DMS53 treated with DMSO at 0.1 percent for 48 hours (cell line): ENCODE measurements at regions not wholly inside any gene's neighbourhood (a gene's known extent, or its start where the extent isn't known, plus 50 kb on each side); places are given as distances from the start of the nearest gene placed in this dataset.
"Not testable (repeated sequence)": the region's sequence is repeated elsewhere in the genome, so short reads cannot be mapped to it uniquely, and the experiment has no call there.

Experiments used
- DNase-seq: peaks from one replicate; lab custom pipeline; 2025; ENCODE audit not compliant: unreplicated experiment; lab: John Stamatoyannopoulos, UW

DNA sequence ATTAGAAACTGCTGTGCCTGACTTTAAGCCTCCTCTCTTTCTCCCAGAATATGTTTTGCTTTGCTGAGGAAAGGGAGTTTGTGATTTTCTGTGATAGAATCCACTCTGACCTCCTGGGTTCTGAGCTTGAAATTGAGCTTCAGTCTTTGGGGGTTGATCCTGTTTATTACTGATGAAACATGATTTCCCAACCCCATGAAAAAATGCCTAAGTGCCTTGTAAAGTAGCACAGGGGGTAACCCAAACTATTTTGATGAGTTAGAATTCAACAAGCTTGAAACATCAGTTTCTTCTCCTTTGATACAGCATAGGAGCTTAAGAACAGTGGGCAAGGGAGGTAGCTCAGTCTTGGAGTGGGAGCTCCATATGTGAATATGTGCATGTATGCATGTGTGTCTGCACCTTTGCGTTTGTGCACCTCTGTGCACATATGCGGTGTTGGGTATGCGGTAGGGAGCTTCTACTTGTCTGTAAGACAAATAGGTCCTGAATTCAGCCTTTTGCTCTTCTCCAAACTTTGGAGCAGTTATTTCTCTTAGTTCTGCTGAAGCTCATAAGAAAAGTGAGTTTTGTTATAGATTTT lies 364.6 kb downstream of the OSR1 start:
- DNase-seq, result no peak

DNA sequence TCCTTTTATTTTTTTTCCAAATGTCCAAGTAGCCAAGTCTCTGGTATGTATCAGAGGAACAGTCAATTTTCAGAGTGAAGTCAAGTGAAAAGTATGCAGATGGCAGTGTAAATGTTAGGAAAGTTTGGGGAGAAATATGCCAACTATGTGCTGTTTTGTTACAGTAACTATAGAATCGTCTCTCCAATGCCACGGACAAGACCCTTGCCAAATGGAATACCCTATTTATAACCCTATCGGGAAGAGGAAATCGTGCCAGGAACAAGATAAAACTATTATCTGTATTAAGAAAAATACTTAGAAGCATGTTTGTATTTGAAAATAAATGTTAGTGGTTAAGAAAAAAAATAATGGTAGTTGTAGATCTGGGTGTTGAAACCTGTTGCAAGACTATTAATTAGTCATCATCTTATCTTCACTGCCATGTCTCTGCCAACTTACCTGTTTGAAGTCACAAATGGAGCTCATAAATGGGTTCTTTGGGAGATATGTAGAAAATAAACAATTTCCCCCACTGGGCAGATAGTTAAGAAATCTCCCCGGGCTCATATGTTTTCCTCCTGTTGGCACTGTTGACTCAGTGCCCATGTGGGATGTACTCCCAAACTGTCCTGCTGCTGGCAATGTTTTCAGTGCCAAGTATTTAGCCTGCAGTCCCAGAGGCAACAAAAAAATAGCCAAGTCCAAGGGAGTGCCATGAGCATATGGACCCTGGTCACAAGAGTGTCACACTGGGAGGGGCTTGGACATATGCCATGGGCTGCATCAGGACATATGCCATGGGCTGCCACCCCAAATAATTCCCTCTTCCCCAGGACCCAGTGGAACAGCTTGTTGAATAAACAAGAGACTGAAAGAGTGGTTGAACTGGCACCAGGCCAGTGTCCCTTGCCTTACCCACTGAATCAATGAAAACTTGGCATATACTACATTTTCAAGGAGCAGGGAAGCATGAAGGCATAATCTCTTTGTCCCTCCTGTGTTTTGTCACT lies 366.9 kb downstream of the OSR1 start:
- peak; percentile 33 for DNase-seq

DNA sequence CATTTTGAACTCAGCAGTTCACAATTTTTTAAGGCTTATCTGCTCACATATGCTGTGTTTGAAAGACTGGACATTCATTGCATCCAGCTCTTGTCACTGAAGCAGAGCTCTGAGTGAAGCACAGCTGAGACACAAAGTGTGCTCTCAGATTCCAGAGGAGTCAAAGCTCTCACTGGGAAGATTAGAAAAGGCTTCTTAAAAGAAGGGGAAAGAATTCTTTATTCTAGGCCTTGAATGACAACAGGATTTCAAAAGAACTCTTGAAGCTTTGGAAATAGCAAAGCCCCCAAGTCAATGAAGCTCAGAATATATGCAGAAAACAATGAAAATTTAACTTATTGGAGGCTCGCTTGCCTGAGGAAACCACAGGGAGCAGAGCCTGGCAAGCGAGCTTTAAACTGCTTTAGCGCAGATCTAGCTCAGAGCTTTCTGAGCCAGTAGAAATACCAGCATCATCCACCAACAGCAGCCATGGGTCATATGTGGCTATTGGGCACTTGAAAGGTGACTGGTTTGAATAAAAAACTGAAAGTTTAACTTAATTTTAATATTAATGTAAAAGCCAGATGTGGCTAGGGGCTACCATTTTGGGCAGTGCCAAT lies 369.7 kb downstream of the OSR1 start:
- DNase-seq, result no peak

DNA sequence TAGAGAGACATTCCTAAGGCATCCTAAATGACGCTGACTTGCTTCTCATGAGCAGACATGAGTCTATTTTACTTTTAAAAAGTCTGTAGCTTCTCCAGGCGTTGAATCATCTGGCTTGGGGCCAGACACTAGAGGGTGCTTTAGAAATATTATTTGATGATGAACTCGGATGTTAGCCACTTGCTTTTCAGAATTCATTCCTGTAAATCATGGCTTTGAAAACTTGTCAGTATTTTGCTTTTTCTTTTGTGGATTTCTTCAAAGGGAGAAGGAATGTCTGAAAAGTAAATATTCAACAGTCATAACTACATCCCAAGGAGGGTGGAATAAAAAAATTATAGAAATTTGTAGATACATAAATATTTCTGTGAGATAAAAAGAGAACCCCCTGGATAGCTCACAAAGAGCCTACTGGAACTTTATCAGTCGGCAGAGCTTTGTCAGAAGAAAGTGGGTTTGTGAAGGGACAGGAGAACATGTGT lies 370.8 kb downstream of the OSR1 start:
- DNase-seq, result peak; percentile 59

DNA sequence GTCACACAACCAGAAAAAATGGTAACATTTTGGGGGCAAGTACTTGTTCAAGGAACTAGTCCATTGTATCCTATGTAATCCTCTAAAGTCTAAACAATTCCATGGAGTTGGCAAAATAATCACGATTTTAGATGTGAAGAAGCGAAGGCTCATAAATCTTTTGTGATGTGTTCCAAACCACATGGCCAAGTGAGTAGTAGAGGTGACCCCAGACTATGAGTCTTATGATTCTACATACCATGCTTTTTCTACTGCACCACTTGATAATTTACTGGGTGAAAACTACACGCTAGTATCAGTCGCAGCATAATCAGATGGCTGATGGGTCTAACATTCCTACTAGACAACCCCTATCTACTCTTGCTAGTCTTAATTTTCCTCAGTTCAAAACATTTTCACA lies 371.4 kb downstream of the OSR1 start:
- DNase-seq, result no peak

DNA sequence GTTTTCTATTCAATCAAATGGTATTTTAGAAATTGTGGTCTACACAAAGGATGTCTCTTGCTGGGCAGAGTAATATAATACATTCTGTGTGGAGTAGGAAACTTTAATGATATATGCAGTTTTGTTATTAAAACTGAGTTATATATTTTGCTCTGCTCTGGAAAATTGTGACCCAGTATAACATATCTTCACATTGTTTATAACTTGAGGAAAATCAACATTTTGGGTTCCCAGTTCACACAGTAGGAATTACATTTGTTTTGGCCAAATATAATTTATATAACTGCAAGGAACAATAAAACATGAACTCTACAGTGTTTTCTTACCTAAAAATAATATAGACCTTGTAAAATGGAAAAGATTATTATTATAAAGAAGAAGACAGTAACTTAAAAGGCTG lies 372.4 kb downstream of the OSR1 start:
- DNase-seq, result no peak

DNA sequence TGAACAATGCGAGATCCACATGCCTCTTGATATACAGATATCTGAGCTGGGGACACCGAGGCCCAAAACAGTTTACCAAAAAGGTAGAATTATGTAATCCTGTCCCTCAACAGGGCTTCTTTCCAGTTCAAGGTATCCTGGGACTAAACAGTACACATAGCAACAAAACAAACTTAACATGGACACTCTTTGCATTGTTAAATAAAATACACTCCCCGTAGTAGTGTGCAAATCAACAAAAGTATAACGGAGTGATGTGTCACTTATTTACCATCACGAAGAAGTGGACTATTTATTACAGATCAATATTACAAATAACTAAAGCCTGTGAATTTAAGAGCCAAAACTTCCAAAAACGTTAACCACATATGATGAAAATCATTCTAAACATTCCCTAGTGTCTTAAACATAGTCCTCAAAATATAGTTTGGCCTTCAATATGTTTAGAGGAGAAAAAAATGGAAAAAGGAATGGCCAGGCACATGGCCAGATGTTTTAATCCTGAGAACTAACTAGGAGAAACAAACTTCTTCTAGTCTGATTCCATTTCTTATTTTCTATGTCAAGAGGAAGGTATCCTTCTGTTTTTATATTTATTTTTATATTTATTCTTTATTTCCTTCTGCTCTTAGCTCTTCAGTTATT lies 377.5 kb downstream of the OSR1 start:
- DNase-seq, result no peak

DNA sequence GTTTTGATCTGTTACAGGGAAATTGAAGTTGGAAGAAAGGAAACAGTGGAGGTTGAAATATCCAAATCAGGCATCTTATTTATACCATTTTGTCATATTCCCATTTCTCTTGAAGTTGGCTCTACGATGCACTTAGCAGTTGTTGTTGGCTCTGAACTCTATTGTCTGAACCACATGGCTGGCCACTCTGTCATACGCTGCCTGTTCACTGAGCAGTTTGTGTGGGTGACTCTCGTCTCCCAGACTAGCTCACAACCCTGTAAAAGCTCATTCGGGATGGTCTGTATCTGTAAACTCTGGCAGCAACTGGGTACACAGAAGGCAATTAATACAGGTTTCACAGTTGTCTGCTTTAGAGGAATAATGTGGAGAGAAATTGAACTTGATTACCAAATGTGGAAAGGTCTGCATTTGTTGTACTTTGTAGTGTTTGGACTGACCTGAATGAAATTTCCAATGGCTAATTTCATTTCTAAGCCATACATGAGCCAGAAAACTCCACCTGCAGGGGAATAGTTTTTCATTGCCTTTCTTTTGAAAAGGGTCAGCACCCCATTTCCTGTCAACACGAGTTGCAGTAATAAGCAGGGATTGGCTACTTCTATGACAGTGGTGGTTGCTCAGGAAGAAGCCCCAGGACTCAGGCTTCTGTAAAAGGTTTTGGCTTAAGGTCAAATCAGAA lies 378.2 kb downstream of the OSR1 start:
- DNase-seq, result no peak

DNA sequence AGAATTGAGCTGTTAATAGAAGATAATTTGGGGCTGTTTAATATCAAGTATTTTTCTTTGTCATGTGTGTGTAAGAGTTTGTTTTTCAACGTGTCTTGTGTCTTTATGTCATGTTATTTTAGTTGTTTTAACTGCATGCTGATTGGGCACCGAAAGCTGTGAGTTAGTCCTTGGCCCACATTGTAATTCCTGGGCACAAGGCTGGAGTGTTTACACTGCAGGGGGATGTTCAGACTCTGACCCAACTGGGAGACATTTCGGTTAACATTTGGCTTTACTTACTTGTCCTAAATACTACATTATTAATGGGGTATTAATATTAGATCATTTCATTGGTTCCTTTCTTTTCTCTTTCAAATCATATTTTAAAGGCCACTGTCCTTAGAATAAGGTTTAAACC lies 381.0 kb downstream of the OSR1 start:
- DNase-seq, result no peak

DNA sequence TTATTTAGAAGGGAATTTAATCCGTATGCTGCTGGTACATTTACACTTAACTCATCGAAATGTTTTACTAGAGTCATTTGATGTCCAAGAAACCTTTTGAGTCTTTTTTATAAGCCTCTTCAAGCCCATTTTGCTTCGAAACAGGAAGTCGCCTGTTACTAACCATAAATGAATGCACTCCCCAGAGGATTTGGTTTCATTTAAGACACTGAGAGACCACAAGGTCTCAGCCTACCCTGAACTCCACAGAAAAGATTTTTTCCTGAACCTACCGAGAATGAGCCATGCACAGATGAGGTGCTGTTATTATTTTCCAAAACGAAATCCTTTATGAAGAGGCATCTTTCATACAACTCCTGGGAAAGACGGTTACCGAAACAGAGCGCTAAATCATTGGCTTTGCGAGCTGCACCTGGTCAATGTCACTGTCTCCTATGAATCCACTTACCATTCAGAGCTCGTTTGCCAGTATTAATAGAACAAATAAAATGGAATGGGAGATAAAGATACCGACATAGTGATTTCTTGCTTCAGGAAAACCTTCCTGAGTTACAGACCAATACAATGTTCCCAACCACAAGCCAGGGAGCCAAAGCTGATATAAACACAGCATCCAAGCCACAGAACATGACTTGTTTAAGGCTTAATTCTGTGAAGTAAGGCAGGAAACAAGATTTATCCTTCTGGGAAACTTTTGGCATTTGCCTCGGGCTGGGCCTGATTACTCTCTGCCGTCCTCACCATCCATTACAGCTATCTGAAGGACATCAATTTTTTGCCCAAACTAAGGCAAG lies 382.1 kb downstream of the OSR1 start:
- DNase-seq, result no peak

DNA sequence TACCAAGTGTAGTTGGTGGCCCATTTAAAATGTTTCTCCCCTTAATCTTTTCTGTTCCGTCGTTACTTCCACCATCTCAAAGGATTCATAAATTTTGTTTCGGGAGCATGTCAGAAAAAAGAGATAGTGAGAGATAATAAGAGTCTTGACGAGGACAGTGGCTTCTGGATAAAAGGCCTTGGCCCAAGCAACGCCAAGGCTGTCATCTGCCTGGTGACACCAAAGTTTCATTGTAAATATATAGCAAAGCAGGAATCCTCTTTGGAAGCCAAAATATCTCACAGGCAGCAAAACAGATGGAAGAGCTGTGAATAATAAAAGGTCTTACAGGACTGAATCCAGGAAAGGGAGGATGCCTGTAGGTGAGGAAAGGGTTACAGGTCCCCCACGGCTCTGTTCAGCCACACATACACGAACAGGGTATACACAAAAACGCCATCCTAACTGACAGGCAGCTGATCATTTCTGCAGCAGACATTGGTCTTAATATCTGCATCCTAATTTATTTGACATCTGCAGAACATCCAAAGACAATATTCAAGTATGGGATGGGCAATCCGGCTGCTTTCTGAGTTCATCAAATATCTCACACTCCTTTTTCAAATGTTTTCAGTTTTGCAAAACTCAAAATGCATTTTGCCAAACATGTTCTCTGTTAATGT lies 382.8 kb downstream of the OSR1 start:
- DNase-seq, result no peak

DNA sequence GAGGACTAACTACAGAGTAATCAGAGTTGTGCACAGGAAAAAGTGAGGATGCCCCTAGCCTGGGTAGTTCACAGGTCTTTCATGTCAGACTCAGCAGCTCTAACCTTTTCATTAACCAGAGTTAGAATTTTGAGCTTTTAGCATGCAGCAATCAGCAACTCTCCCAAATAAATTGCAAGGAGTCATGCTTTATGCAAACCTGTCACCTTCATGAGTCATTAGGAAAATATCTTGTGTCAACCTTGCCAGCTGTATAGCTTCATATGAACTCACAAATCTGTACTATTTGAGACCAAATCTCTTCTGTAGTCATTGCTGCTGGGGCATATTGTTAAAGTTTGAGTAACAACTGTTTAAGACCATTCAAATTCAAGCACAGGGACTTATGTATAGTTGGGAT lies 382.3 kb upstream of the NT5C1B start:
- DNase-seq, result peak; percentile 42

DNA sequence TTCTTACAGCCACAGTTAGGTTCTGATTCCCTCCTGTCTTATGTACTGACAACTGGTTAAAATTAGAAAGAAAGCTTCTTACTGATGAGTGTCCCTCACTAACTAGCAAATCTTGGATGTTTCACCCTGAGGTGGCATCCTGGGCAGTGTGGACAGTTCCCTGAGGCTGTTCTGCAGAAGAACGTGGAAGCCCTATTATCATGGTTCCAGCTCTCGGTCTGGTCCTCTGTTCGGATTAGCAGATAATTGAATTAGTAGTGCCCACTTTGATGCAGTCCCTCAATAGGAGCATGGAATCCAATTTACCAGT lies 381.7 kb upstream of the NT5C1B start:
- no peak for DNase-seq

DNA sequence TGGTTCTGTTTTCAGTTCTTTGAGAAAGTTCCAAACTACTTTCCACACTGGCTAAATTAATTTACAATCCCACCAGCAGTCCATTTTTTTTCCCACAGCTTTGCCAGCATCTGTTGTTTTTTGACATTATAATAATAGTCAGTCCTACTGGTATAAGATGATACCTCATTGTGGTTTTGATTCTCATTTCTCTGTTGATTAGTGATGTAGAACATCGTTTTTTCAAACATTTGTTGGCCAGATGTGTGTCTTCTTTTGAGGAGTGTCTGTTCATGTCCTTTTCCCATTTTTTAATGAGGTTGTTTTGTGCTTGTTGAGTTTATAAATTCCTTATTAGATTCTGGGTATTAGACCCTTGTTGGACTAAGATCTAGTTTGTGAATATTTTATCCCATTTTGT lies 376.8 kb upstream of the NT5C1B start:
- DNase-seq, result no peak

DNA sequence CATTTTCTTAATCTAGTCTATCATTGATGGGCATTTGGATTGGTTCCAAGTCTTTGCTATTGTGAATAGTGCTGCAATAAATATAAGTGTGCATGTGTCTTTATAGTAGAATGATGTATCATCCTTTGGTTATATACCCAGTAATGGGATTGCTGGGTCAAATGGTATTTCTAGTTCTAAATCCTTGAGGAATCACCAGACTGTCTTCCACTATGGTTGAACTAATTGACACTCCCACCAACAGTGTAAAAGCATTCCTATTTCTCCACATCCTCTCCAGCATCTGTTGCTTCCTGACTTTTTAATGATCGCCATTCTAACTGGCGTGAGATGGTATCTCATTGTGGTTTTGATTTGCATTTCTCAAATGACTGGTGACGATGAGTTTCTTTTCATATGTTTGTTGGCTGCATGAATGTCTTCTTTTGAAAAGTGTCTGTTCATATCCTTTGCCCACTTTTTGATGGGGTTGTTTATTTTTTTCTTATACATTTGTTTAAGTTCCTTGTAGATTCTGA lies 374.4 kb upstream of the NT5C1B start:
- DNase-seq, result not testable (repeated sequence)

DNA sequence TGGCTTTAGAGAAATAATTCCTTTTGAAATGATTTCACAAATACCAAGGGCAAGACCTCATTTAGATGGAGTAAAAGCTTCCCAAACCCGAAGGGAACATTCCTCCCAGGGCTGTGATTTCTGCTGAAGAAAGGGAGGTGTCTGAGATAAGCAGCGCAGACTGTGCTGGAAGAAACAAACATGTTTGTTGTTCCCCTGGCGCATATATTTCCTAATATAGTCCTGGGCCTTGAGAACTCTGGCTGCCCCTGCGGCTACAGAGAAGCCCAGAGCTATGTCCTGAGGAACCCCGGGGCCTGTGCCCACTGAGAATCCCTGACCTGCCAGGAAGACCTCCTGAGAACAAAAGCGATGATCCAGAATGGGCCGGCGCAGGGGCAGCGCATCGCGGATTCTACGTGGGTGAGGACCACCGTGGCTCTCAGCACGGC lies 372.6 kb upstream of the NT5C1B start:
- DNase-seq, result no peak

DNA sequence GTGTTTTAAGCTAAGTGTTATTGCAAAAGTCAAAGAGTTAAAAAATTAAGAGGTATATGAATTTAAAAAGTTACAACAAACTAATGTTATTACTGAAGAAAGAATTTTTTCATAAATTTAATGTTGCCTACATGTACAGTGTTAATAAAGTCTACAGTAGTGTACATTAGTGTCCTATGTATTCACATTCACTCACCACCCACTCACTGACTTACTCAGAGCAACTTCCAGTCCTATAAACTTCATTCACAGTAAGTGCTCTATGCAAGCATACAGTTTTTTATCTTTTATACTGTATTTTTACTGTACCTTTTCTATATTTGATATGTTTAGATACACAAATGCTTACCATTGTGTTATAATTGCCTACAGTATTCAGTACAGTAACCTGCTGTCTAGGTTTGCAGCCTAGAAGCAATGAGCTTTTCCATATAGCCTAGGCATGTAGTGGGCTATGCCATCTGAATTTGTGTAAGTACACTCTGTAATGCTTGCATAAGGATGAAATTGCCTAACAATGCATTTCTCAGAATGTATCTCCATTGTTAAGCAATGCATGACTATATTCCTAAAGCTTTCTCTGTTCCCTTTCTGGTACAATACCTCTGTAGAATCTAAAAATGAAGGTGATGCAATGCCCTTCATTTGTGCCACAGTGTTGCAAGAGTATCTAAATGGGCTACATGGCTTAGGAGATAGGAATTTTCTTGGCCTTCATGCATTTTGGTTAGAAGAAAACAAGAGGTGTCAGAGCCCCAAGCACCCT lies 370.8 kb upstream of the NT5C1B start:
- no peak for DNase-seq

DNA sequence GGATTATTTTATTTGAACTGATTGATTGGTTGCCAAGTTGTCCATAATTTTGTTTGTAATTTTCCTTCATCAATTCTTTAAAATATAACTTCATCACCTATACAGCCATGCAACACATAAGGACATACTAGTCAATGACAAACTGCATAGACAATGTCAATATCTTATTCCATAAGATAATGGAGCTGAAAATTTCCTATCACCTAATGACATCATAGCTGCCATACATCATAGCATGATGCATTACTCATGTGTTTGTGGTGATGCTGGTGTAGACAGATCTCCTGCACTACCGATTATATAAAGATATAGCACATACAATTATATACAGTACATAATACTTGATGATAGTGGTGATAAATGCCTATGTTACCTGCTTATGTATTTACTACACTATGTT lies 369.8 kb upstream of the NT5C1B start:
- DNase-seq, result no peak

DNA sequence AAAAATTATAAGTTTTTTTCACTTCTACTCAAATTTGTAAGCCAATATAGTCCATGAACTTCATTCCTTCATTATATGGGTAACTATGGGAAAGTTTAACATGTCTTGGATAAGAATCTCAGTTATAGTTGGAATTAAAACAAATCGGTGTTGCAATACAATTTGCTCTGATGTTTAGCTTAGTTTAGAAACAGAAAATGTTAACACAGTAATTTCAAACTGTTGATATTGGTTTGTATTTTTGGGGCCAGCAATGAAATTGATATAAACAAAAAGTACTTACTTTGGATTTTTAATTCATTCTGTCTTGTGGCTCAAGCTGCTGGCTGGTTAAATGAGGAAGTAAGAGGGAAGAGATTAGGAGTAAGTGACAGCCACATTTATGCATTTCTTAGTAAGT lies 368.5 kb upstream of the NT5C1B start:
- DNase-seq, result no peak
